ENCODE measurements at regions not wholly inside any gene's neighbourhood (a gene's known extent, or its start where the extent isn't known, plus 50 kb on each side); places are given as distances from the start of the nearest gene placed in this dataset.

DNA sequence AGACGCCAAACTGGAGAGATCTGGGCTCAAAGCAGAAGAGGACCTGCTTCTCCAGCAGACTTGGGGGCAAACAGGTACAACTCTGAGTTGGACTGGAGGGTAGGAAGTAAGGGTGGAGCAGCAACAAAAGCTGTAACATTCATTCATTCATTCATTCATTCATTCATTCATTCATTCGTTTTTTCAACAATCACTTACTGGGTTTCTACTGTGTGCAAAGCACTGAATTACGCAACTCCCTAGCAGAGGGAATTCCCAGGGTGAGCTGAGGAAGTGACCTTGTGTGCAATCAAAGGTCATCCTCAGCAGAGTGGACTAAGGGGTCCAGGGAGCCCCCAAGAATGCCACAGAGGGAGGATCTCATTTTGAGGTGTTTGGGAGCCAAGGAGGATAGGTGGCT, 231.1 kb upstream of the SDK2 start:
- CTCF ChIA-PET = no interaction called here
- Mint-ChIP-seq H3K4me1 (ENCODE audit: insufficient read depth, unreplicated experiment) (peaks cover 17% of the 10 kb centered on the region), H3K4me3 (ENCODE audit: unreplicated experiment) (no peak overlapping the region), H3K27ac (ENCODE audit: low read depth, unreplicated experiment) (no peak overlapping the region), H3K27me3 (ENCODE audit: insufficient read depth, unreplicated experiment) (peaks cover 49% of the 10 kb centered on the region), H3K9me3 (ENCODE audit: unreplicated experiment) (no peaks in the 10 kb centered on the region), H3K36me3 (ENCODE audit: insufficient read depth, unreplicated experiment) (no peaks in the 10 kb centered on the region)
- no peak for DNase-seq (ENCODE audit: unreplicated experiment)
- POLR2A ChIA-PET = no interaction called here
- BruUV-seq (replicated peaks) = no TSS peak
- TF ChIP-seq, protein P1, sequence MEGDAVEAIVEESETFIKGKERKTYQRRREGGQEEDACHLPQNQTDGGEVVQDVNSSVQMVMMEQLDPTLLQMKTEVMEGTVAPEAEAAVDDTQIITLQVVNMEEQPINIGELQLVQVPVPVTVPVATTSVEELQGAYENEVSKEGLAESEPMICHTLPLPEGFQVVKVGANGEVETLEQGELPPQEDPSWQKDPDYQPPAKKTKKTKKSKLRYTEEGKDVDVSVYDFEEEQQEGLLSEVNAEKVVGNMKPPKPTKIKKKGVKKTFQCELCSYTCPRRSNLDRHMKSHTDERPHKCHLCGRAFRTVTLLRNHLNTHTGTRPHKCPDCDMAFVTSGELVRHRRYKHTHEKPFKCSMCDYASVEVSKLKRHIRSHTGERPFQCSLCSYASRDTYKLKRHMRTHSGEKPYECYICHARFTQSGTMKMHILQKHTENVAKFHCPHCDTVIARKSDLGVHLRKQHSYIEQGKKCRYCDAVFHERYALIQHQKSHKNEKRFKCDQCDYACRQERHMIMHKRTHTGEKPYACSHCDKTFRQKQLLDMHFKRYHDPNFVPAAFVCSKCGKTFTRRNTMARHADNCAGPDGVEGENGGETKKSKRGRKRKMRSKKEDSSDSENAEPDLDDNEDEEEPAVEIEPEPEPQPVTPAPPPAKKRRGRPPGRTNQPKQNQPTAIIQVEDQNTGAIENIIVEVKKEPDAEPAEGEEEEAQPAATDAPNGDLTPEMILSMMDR (IDR thresholded peaks at IDR 0.05; ENCODE audit: unreplicated experiment) = no peak
- intact Hi-C loops (cut with micrococcal nuclease) = no loop called here

DNA sequence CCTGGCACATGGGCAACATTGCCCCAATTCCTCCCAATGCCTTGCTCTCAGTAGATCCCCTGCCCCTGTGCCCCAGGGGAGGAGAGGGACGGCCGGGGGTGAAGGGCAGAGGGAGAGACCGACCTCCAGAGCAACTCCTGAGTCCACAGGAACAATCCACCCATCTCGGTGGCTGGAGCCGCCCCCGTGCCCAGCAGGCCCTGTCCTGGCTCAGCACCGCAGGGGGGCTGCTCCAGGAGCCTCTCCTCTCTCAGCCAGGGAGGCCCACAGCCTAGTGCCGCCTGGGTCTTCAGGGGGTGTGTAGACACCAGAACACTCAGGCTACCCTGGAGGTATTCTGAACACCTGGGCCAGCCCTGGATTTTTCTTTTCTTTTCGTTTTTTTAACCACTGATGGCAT, 233.7 kb upstream of the SDK2 start:
- no peak overlapping the region for H3K4me3 Mint-ChIP-seq (ENCODE audit: unreplicated experiment)
- TF ChIP-seq, protein P1 (IDR thresholded peaks at IDR 0.05; ENCODE audit: unreplicated experiment) = no peak
- H3K27ac Mint-ChIP-seq (ENCODE audit: low read depth, unreplicated experiment) = no peak overlapping the region
- no peak for DNase-seq (ENCODE audit: unreplicated experiment)
- intact Hi-C loops (cut with micrococcal nuclease) = no loop called here
- H3K9me3 Mint-ChIP-seq (ENCODE audit: unreplicated experiment) = no peaks in the 10 kb centered on the region
- no peaks in the 10 kb centered on the region for H3K36me3 Mint-ChIP-seq (ENCODE audit: insufficient read depth, unreplicated experiment)
- BruUV-seq (replicated peaks) = no TSS peak
- CTCF ChIA-PET = interaction anchor here (0.6 kb wide), 1 partner anchor 20 kb away, joined by 3 read pairs; no protein-coding TSS in a partner anchor
- peaks cover 51% of the 10 kb centered on the region for H3K27me3 Mint-ChIP-seq (ENCODE audit: insufficient read depth, unreplicated experiment)
- POLR2A ChIA-PET = no interaction called here
- H3K4me1 Mint-ChIP-seq (ENCODE audit: insufficient read depth, unreplicated experiment) = peaks cover 17% of the 10 kb centered on the region

DNA sequence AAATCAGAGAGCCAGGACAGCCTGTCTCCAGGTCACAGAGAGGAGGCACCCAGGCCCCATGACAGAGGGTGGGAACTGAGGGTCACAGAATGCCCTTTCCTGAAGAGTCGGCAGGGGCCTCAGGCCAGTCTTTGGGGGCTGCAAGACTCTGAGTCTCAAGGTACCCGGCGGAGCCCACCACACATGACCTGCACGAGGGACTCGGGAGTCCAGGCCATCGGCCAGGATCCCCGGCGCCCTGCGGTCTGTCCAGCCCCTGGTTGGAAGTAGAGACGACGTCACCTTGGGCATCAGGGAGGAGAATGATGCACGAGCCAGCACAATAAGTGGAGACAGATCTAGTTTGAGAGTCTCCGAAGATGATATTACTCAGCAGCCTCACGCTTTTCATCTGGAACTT, 234.7 kb upstream of the SDK2 start:
- CTCF ChIA-PET = interaction anchor here (0.6 kb wide), 1 partner anchor 44 kb away, joined by 3 read pairs; no protein-coding TSS in a partner anchor
- H3K4me3 Mint-ChIP-seq (ENCODE audit: unreplicated experiment) = no peak overlapping the region
- H3K27me3 Mint-ChIP-seq (ENCODE audit: insufficient read depth, unreplicated experiment) = peaks cover 60% of the 10 kb centered on the region
- DNase-seq (ENCODE audit: unreplicated experiment) = no peak
- TF ChIP-seq, protein P1 (IDR thresholded peaks at IDR 0.05; ENCODE audit: unreplicated experiment) = no peak
- H3K4me1 Mint-ChIP-seq (ENCODE audit: insufficient read depth, unreplicated experiment) = peaks cover 13% of the 10 kb centered on the region
- H3K27ac Mint-ChIP-seq (ENCODE audit: low read depth, unreplicated experiment) = no peak overlapping the region
- POLR2A ChIA-PET = no interaction called here
- no peaks in the 10 kb centered on the region for H3K9me3 Mint-ChIP-seq (ENCODE audit: unreplicated experiment)
- no peaks in the 10 kb centered on the region for H3K36me3 Mint-ChIP-seq (ENCODE audit: insufficient read depth, unreplicated experiment)
- no TSS peak for BruUV-seq (replicated peaks)
- intact Hi-C loops (cut with micrococcal nuclease) = no loop called here

DNA sequence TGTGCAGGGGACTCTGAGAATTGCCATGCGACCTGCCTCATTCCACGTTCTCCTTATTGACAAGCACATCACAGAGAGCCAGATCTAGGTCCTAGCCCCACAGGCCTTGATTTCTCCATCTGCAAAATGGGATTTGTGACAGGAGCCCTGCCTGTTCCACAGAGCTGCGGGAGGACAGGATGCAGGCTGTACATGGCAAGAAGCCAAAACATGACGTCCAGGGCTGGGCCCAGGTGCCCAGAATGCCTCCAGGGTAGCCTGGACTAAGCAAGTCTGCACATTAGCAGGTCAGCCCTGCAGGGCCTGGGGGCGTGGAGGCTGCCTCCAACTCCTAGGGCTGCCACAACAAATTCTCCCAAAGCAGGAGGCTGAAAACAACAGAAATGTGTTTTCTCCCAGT, 235.7 kb upstream of the SDK2 start:
- CTCF ChIA-PET = no interaction called here
- TF ChIP-seq, protein P1 (IDR thresholded peaks at IDR 0.05; ENCODE audit: unreplicated experiment) = no peak
- peaks cover 70% of the 10 kb centered on the region for H3K27me3 Mint-ChIP-seq (ENCODE audit: insufficient read depth, unreplicated experiment)
- H3K36me3 Mint-ChIP-seq (ENCODE audit: insufficient read depth, unreplicated experiment) = no peaks in the 10 kb centered on the region
- no peak overlapping the region for H3K27ac Mint-ChIP-seq (ENCODE audit: low read depth, unreplicated experiment)
- POLR2A ChIA-PET = no interaction called here
- no TSS peak for BruUV-seq (replicated peaks)
- DNase-seq (ENCODE audit: unreplicated experiment) = no peak
- H3K4me3 Mint-ChIP-seq (ENCODE audit: unreplicated experiment) = no peak overlapping the region
- intact Hi-C loops (cut with micrococcal nuclease) = no loop called here
- peaks cover 3% of the 10 kb centered on the region for H3K4me1 Mint-ChIP-seq (ENCODE audit: insufficient read depth, unreplicated experiment)
- H3K9me3 Mint-ChIP-seq (ENCODE audit: unreplicated experiment) = no peaks in the 10 kb centered on the region
